ENCODE measurements at regions not wholly inside any gene's neighbourhood (a gene's known extent, or its start where the extent isn't known, plus 50 kb on each side); places are given as distances from the start of the nearest gene placed in this dataset.

- Histone ChIP-seq H3K4me1 (ENCODE audit: control insufficient read depth, extremely low read depth, insufficient read depth, low read length) (no peaks in the 10 kb centered on the region), H3K4me3 (replicated peaks in 1 of 3; ENCODE audit: insufficient read depth in 1 of 3, low read depth in 1 of 3, low read length in 3 of 3) (no peak overlapping the region), H3K27ac (ENCODE audit: insufficient read depth, low read depth, low read length) (no peak overlapping the region), H3K9me1 (replicated peaks; ENCODE audit: control insufficient read depth, extremely low read depth, insufficient read depth, low read length) (no peaks in the 10 kb centered on the region), H3K9ac (replicated peaks; ENCODE audit: extremely low read depth, insufficient read depth, low read length) (no peak overlapping the region), H2AFZ (ENCODE audit: low read depth, low read length) (no peak overlapping the region), H3K36me3 (ENCODE audit: control insufficient read depth in 2 of 2, extremely low read depth in 1 of 2, insufficient read depth in 2 of 2, low read length in 2 of 2) (no peaks in the 10 kb centered on the region), H3K4me2 (ENCODE audit: insufficient read depth, low read length) (no peak overlapping the region), H3K79me2 (ENCODE audit: control insufficient read depth, insufficient read depth, low read length) (no peaks in the 10 kb centered on the region), H3K9me3 (replicated peaks; ENCODE audit: control insufficient read depth, insufficient read depth, low read length) (no peaks in the 10 kb centered on the region), H4K20me1 (replicated peaks; ENCODE audit: control insufficient read depth, extremely low read depth, insufficient read depth, low read length) (no peaks in the 10 kb centered on the region), H3K27me3 (ENCODE audit: control insufficient read depth in 2 of 2, insufficient read depth in 2 of 2, low read length in 2 of 2) (no peaks in the 10 kb centered on the region)
- intact Hi-C loops (cut with micrococcal nuclease) = no loop called here
- FAIRE-seq (no peak), DNase-seq (ENCODE audit: low read depth, low spot score) (no peak)
- ChIA-PET POLR2A (no interaction called here), CTCF (no interaction called here)
- dilution Hi-C loops (cut with MboI; ENCODE audit: extremely low pct_ligation_motif_present, low sequenced_read_pairs) = no loop called here
- BruUV-seq (replicated peaks) = no TSS peak
- TF ChIP-seq MAX (IDR thresholded peaks at IDR 0.05; ENCODE audit: insufficient read depth, insufficient read length) (no peak), FOS (IDR thresholded peaks at IDR 0.05; ENCODE audit: borderline replicate concordance, insufficient read depth, low read length) (no peak), EZH2 (IDR thresholded peaks at IDR 0.05; ENCODE audit: borderline replicate concordance, low read depth, low read length, severe bottlenecking) (no peak), GATA2 (IDR thresholded peaks at IDR 0.05; ENCODE audit: insufficient read depth, insufficient read length, low read depth, low read length) (no peak), MYC (IDR thresholded peaks at IDR 0.05; ENCODE audit: low read depth, low read length) (no peak), POLR2A (IDR thresholded peaks at IDR 0.05; ENCODE audit: low read depth, low read length) (no peak), JUN (IDR thresholded peaks at IDR 0.05; ENCODE audit: borderline replicate concordance, insufficient read depth, insufficient read length, low read depth) (no peak), CTCF (IDR thresholded peaks at IDR 0.05; ENCODE audit: extremely low read depth in 1 of 2, insufficient read depth in 1 of 2, low read depth in 1 of 2, low read length in 2 of 2) (no peak), POLR2AphosphoS5 (IDR thresholded peaks at IDR 0.05; ENCODE audit: insufficient read depth, low read depth, low read length) (no peak)
Measured at GRCh38 chr5:159792180-159792579, 124.1 kb upstream of the ADRA1B start.
